ENCODE measurements at regions not wholly inside any gene's neighbourhood (a gene's known extent, or its start where the extent isn't known, plus 50 kb on each side); places are given as distances from the start of the nearest gene placed in this dataset.

GRCh38 chr4:14743601-14744000 is 258.7 kb upstream of the CPEB2 start:
- Mint-ChIP-seq H3K9me3 (no peaks in the 10 kb centered on the region), H3K4me1 (no peaks in the 10 kb centered on the region), H3K27me3 (peaks cover 3% of the 10 kb centered on the region), H3K36me3 (no peaks in the 10 kb centered on the region), H3K27ac (no peak overlapping the region), H3K4me3 (no peak overlapping the region)
- DNase-seq = no peak
- POLR2A ChIA-PET = no interaction called here
- ATAC-seq (ENCODE audit: low read depth) = no peak

DNA sequence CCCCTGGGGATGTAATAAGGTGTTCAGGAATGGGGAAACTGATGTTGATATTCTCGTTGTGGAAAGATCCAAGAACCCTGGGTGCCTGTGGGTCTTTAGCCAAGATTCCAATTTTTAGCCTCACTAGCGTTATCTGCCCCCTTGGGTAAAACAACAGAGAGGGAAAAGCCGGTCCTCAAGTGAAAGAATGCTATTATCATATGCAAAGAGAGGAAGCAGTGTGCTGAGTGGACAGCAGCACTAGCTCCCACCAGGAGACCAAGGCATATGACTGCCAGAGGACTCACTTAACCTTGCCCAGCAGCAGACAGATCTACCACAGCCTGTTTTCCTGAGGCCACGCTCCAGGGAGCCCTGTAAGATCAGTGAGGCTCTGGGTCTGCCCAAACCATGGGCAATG is 257.9 kb upstream of the CPEB2 start:
- POLR2A ChIA-PET = no interaction called here
- no peak overlapping the region for H3K27ac Mint-ChIP-seq
- H3K36me3 Mint-ChIP-seq = no peaks in the 10 kb centered on the region
- no peak for ATAC-seq (ENCODE audit: low read depth)
- H3K9me3 Mint-ChIP-seq = no peaks in the 10 kb centered on the region
- H3K4me3 Mint-ChIP-seq = no peak overlapping the region
- no peak for DNase-seq
- H3K27me3 Mint-ChIP-seq = peaks cover 3% of the 10 kb centered on the region
- no peaks in the 10 kb centered on the region for H3K4me1 Mint-ChIP-seq

- Mint-ChIP-seq H3K27ac (no peak overlapping the region), H3K9me3 (peaks cover 14% of the 10 kb centered on the region), H3K4me1 (no peaks in the 10 kb centered on the region), H3K36me3 (no peaks in the 10 kb centered on the region), H3K4me3 (no peak overlapping the region), H3K27me3 (no peaks in the 10 kb centered on the region)
- POLR2A ChIA-PET = interaction anchor here (0.7 kb wide), 1 partner anchor 251 kb away, joined by 3 read pairs; no protein-coding TSS in a partner anchor
- ATAC-seq (ENCODE audit: low read depth) (no peak), DNase-seq (no peak)
Measured at GRCh38 chr4:14749910-14750309, 252.4 kb upstream of the CPEB2 start.

DNA sequence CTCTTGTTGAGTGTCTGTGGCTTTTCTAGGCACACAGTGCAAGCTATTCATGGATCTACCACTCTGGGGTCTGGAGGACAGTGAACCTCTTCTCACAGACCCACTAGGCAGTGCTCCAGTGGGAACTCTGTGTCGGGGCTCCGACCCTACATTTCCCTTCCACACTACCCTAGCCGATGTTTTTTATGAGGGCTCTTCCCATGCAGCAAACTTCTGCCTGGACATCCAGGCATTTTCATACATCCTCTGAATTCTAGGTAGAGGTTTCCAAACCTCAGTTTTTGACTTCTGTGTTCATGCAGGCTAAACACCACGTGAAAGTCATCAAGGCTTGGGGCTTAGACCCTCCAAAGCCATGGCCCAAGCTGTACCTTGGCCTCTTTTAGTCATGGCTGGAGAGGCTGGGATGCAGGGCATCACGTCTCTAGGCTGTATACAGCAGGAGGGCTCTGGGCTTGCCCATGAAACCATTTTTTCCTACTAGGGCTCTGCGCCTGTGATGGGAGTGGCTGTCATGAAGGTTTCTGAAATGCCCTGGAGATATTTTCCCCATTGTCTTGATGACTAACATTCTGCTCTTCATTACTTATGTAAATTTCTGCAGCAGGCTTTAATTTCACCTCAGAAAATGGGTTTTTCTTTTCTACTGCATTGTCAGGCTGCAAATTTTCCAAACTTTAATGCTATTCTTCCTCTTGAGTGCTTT is 249.8 kb upstream of the CPEB2 start:
- peaks cover 14% of the 10 kb centered on the region for H3K9me3 Mint-ChIP-seq

GRCh38 chr4:14767142-14767541 is 235.1 kb upstream of the CPEB2 start:
- DNase-seq = no peak
- Mint-ChIP-seq H3K27ac (no peak overlapping the region), H3K4me3 (no peak overlapping the region), H3K36me3 (no peaks in the 10 kb centered on the region), H3K4me1 (no peaks in the 10 kb centered on the region), H3K27me3 (no peaks in the 10 kb centered on the region), H3K9me3 (peaks cover 2% of the 10 kb centered on the region)
- no peak for ATAC-seq (ENCODE audit: low read depth)
- POLR2A ChIA-PET = no interaction called here

More for the DNA sequence above, 249.8 kb upstream of the CPEB2 start:
- no peak overlapping the region for H3K27ac Mint-ChIP-seq
- H3K4me1 Mint-ChIP-seq = no peaks in the 10 kb centered on the region
- no peaks in the 10 kb centered on the region for H3K27me3 Mint-ChIP-seq
- POLR2A ChIA-PET = no interaction called here
- no peak for ATAC-seq (ENCODE audit: low read depth)
- H3K36me3 Mint-ChIP-seq = no peaks in the 10 kb centered on the region
- no peak for DNase-seq
- no peak overlapping the region for H3K4me3 Mint-ChIP-seq

GRCh38 chr4:14768449-14768848 is 233.8 kb upstream of the CPEB2 start:
- H3K36me3 Mint-ChIP-seq = no peaks in the 10 kb centered on the region
- POLR2A ChIA-PET = no interaction called here
- DNase-seq (no peak), ATAC-seq (ENCODE audit: low read depth) (no peak)
- H3K4me3 Mint-ChIP-seq = no peak overlapping the region
- no peaks in the 10 kb centered on the region for H3K4me1 Mint-ChIP-seq
- H3K27ac Mint-ChIP-seq = no peak overlapping the region
- peaks cover 3% of the 10 kb centered on the region for H3K9me3 Mint-ChIP-seq
- H3K27me3 Mint-ChIP-seq = no peaks in the 10 kb centered on the region

- no peak for ATAC-seq (ENCODE audit: low read depth)
- Mint-ChIP-seq H3K9me3 (peaks cover 5% of the 10 kb centered on the region), H3K4me1 (no peaks in the 10 kb centered on the region), H3K27ac (no peak overlapping the region), H3K27me3 (no peaks in the 10 kb centered on the region), H3K36me3 (no peaks in the 10 kb centered on the region), H3K4me3 (no peak overlapping the region)
- DNase-seq = no peak
- POLR2A ChIA-PET = no interaction called here
Measured at GRCh38 chr4:14769993-14770392, 232.3 kb upstream of the CPEB2 start.

DNA sequence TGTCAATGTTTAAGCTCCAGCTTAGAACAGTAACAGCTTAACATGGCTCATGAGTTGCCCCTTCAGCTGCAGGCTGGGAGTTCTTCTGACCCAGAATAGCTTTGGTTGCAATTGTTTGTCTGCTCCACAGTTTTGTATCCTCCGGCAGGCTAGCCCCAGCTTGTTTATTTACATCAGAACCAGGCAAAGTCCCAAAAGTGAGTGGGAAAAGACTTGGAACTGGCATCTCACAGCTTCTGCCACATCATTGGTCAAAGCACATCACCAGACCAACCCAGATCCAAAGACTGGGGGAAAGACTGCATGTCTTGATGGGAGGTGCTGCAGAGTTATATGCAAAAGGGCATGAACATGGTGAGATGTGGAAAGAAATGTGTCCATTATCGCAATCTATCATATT is 231.2 kb upstream of the CPEB2 start:
- peaks cover 5% of the 10 kb centered on the region for H3K9me3 Mint-ChIP-seq
- ATAC-seq (ENCODE audit: low read depth) (no peak), DNase-seq (no peak)
- no peak overlapping the region for H3K4me3 Mint-ChIP-seq
- POLR2A ChIA-PET = no interaction called here
- no peaks in the 10 kb centered on the region for H3K4me1 Mint-ChIP-seq
- no peak overlapping the region for H3K27ac Mint-ChIP-seq
- no peaks in the 10 kb centered on the region for H3K27me3 Mint-ChIP-seq
- H3K36me3 Mint-ChIP-seq = no peaks in the 10 kb centered on the region

- Mint-ChIP-seq H3K27ac (no peak overlapping the region), H3K27me3 (no peaks in the 10 kb centered on the region), H3K4me3 (no peak overlapping the region), H3K4me1 (no peaks in the 10 kb centered on the region), H3K36me3 (no peaks in the 10 kb centered on the region), H3K9me3 (peaks cover 6% of the 10 kb centered on the region)
- POLR2A ChIA-PET = no interaction called here
- ATAC-seq (ENCODE audit: low read depth) (no peak), DNase-seq (no peak)
Measured at GRCh38 chr4:14771504-14772175, 230.6 kb upstream of the CPEB2 start.

DNA sequence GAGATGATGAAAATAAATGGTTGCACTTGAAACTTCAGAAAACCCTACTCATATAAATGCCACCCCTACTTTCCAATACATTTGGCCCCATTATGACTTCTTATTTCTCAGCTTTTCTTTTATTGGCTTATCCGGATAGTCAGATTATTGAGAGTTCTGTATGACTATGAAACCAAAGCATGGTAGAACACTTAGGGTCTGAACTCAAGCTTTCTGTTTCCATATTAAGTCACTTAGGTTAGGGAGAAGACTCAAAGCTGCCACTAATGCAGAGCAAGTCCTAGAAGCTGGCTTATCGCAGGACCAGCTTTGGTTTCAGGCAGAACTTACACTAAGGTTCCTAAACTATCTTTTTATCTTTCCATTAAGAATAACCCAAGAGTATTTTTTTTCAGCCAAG is 229.9 kb upstream of the CPEB2 start:
- DNase-seq (no peak), ATAC-seq (ENCODE audit: low read depth) (no peak)
- Mint-ChIP-seq H3K9me3 (peaks cover 6% of the 10 kb centered on the region), H3K4me1 (no peaks in the 10 kb centered on the region), H3K27me3 (no peaks in the 10 kb centered on the region), H3K36me3 (no peaks in the 10 kb centered on the region), H3K27ac (no peak overlapping the region), H3K4me3 (no peak overlapping the region)
- POLR2A ChIA-PET = no interaction called here

GRCh38 chr4:14783011-14783877 is 219.0 kb upstream of the CPEB2 start:
- ATAC-seq (ENCODE audit: low read depth) = no peak
- DNase-seq = no peak
- Mint-ChIP-seq H3K36me3 (no peaks in the 10 kb centered on the region), H3K27me3 (no peaks in the 10 kb centered on the region), H3K9me3 (peaks cover 1% of the 10 kb centered on the region), H3K4me1 (peaks cover 1% of the 10 kb centered on the region), H3K4me3 (no peak overlapping the region), H3K27ac (no peak overlapping the region)
- POLR2A ChIA-PET = no interaction called here

DNA sequence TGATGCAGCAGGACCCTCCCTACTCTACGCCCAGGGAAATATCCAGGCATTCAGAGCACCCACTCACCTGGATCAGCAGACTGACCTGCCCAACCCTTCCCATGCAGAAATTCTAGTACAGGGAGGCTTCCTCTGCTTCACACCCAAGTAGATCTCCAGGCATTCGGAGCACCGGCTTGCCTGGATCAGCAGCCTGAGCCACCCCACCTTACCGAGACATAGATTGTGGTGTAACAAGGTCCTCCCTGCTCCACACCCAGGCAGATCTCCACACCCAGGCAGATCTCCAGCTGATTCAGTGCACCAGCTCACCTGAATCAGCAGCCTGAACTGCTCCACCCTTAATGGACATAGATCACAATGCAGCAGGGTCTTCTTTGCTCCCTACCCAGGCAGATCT is 215.1 kb upstream of the CPEB2 start:
- H3K27me3 Mint-ChIP-seq = no peaks in the 10 kb centered on the region
- ATAC-seq (ENCODE audit: low read depth) (no peak), DNase-seq (no peak)
- peaks cover 1% of the 10 kb centered on the region for H3K4me1 Mint-ChIP-seq
- H3K4me3 Mint-ChIP-seq = no peak overlapping the region
- H3K9me3 Mint-ChIP-seq = peaks cover 4% of the 10 kb centered on the region
- POLR2A ChIA-PET = no interaction called here
- H3K36me3 Mint-ChIP-seq = no peaks in the 10 kb centered on the region
- H3K27ac Mint-ChIP-seq = no peak overlapping the region

DNA sequence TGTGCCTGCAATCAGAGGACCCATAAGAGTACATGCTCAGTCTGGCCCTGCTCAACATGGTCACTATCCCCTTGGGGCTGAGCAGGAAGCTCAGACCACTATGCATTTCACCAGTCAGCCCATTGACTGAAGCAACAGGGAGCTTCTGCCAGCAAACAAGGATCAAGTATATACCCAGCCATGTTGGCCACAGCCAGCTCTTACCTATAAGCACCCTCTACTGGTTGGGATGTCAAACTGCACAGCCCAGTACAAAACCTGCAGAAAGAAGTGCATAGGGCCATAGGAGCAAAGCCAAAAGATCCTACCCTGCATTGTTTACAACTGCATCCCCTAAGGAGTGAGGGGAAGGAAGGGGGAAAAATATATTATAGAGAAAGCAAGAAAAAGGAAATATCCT is 214.4 kb upstream of the CPEB2 start:
- POLR2A ChIA-PET = no interaction called here
- H3K27ac Mint-ChIP-seq = no peak overlapping the region
- peaks cover 1% of the 10 kb centered on the region for H3K4me1 Mint-ChIP-seq

GRCh38 chr4:14790494-14790893 is 211.8 kb upstream of the CPEB2 start:
- H3K27ac Mint-ChIP-seq = no peak overlapping the region
- POLR2A ChIA-PET = interaction anchor here (0.6 kb wide), 1 partner anchor 392 kb away, joined by 3 read pairs; no protein-coding TSS in a partner anchor
- H3K4me1 Mint-ChIP-seq = peaks cover 1% of the 10 kb centered on the region
- ATAC-seq (ENCODE audit: low read depth) (no peak), DNase-seq (no peak)
- no peak overlapping the region for H3K4me3 Mint-ChIP-seq
- peaks cover 8% of the 10 kb centered on the region for H3K9me3 Mint-ChIP-seq
- H3K36me3 Mint-ChIP-seq = peaks cover 1% of the 10 kb centered on the region
- H3K27me3 Mint-ChIP-seq = no peaks in the 10 kb centered on the region

More for the DNA sequence above, 214.4 kb upstream of the CPEB2 start:
- DNase-seq (no peak), ATAC-seq (ENCODE audit: low read depth) (no peak)
- no peak overlapping the region for H3K4me3 Mint-ChIP-seq
- H3K9me3 Mint-ChIP-seq = peaks cover 4% of the 10 kb centered on the region
- H3K27me3 Mint-ChIP-seq = no peaks in the 10 kb centered on the region
- H3K36me3 Mint-ChIP-seq = no peaks in the 10 kb centered on the region
